Posterior vena cava (tissue), 2 donors: ENCODE measurements at regions not wholly inside any gene's neighbourhood (a gene's known extent, or its start where the extent isn't known, plus 50 kb on each side); places are given as distances from the start of the nearest gene placed in this dataset.
"Not testable (repeated sequence)": the region's sequence is repeated elsewhere in the genome, so short reads cannot be mapped to it uniquely, and the experiment has no call there.

Experiments used
- DNase-seq: peaks from one replicate; pipeline ENCODE4 v3.0.0-alpha.2; 2020; ENCODE audit warnings: low spot score
- intact Hi-C, 2 donors: fragments of 100-400 bp; cut with DNase I; formaldehyde crosslinking; loops; one replicate each; pipeline versions ENCODE4 v1.14.1 to v1.14.2; 2022 to 2023
- donor health status: DM: yes; HTN: yes; CAD: no.
- donor health status: DM: yes; HTN: yes; CAD: no.

DNA sequence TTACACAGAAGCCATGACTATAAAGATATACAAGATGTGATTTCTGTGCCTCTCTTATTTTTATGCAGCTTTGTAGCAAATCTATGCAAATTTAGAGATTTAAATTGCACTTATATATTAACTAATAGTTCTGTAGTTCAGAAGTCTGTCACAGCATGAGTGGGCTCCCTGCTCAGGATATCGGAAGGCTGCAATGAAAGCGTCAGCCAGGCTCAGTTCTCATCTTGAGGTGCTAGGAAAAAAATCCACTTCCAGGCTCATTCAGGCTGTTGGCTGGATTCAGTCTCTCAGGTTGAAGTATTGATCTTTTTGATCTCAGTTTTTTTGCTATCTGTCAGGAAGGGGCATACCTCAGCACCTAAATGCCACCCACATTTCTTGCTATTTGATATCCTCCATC lies 487.4 kb upstream of the DEPDC1 start:
- DNase-seq = no peak
- intact Hi-C loops = no loop called here

DNA sequence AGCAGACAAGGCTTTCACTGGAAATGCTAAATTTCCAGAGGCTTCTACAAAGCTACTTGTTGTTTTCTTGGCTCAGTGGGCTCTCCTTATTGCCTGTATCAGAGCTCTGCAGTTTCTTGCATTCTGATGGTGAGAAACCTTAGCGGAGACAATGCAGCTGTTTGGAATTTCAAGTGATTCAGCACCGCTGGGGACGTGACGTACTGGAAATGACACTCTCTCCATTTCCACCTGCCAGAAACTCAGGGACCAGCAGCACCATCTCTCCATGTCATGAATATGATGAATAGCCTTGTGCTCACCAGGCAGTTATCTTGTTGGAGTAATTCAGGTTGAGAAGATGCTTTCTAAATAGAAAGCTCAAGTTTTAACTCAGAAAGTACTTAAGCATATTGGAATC lies 497.2 kb upstream of the DEPDC1 start:
- no peak for DNase-seq
- intact Hi-C loops = no loop called here

DNA sequence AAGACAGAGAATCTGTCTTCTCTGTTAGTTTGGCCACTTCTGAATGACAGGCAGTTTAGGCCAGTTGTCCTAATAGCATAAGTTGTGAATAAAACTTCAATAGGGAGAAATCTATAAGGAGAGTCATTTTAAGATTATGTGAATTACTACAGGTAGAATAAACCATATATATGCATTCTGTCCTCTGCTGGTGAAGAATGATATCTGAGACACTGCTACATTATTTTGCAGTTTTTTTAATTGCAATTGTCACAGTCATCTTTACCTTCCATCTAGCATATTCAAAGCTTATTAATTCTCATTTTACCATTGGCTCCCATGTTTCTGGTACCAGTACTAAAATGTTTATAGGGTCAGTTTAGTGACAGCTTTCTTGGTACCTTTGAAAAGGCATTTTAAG lies 519.6 kb upstream of the DEPDC1 start:
- DNase-seq = no peak
- intact Hi-C loops = no loop called here

DNA sequence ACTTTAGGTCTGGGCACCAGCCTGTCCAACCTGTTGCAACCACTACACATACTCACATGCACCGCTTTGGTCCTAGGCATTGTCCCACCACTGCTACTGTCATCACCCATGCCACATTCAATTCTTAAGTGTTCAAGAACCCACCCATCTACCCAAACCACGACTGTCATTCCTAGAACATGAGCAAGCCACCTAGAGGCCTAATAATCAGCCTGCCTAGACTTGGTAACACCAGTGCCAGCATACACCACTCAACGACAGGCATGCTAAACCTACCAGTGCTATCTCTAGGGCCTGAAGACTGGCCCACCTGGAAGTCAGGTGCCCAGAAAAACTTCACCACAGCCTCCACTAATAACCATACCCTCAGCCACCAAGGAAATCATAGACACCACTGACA lies 532.8 kb upstream of the DEPDC1 start:
- no peak for DNase-seq
- intact Hi-C loops = no loop called here

DNA sequence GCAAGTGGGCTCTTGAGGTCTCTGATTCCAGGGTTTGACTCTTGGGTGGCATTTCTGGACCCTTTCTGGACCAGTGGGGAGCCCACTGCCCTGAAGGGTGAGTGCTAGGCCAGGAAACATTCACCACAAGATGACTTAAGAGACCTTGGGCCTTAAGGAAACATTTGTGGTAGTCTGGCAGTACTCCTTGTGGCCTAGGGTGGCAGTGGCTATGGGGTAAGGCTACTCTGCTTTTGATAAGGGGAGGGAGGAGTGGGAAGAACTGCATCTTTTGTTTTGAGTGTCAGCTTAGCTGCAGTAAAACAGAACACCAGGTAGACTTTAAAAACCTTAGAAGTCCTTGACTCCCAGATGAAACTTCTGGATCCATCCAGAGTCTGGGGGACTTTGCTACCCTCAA lies 529.3 kb upstream of the LRRC7 start:
- DNase-seq = no peak
- intact Hi-C loops = no loop called here

DNA sequence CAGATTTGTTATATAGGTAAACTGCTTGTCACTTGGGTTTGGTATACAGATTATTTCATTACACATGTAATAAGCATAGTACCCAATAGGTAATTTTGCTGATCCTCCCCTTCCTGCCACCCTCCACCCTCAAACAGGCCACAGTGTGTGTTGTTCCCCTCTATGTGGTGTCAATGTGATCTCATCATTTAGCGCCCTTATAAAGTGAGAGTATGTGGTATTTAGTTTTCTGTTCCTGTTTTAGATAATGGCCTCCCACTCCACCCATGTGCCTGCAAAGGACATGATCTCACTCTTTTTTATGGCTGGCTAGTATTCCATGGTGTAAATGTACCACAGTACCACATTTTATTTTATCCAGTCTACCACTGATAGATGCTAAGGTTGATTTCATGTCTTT lies 522.1 kb upstream of the LRRC7 start:
- DNase-seq = no peak
- intact Hi-C loops = no loop called here

DNA sequence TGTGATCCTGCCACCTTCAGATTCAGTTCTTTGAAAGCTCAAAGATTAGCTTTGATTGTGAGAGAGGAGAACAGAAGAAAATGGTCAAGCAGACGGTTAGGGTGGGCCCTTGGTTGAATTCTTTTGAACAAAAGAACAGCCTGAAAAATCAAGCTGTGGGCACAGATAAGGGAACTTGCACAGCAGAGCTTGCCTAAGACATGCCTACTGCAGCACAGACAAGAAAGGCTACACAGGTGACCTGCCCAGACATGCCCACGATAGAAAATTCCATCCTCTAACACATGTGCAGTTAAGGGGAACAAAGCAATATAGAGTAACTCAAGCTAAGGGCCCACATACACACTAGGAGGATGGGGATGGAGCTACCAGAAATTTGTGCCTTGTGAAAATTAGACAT lies 512.5 kb upstream of the LRRC7 start:
- intact Hi-C loops = no loop called here
- DNase-seq = no peak

DNA sequence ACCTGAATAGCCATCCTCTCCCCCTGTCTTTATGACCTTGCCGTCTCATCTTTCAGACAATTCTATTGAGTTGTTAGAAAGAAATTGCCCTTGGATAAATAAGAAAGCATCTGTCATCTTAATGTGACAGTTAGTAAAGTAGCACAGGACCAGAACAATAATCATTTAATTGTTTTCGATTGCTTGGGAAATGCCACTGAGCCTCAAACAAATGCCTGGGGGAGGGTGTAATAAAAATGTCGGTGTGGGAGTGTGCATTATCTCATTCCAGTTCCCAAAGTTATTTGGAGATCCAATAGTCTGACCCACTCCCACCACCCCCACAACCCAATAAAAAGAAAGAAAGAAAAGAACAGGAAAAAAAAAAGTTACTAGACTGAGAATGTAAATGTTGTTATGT lies 509.3 kb upstream of the LRRC7 start:
- no peak for DNase-seq
- intact Hi-C loops = no loop called here

DNA sequence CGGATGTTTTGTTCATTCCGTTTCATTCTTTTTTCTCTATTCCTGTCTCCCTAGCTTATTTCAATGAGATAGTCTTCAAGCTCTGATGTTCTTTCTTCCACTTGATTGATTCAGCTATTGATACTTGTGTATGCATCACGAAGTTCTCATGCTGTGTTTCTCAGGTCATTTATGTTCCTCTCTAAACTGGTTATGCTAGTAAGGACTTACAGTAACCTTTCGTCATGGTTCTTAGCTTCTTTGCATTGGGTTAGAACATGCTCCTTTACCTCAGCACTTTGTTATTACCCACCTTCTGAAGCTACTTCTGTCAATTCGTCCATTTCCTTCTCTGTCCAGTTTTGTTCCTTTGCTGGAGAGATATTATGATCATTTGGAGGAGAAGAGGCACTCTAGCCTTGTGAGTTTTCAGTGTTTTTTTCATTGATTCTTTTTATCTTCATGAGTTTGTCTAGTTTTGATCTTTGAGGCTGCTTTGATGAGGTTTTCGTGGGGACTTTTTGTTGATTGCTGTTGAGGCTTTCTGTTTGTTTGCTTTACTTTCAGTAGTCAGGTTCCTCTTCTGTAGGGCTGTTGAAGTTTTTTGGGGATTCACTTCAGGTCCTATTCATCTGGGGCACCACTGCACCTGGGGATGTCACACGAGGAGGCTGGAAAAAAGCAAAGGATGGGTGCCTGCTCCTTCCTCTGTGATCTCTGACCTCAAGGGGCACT lies 496.9 kb upstream of the LRRC7 start:
- no peak for DNase-seq
- intact Hi-C loops = no loop called here

DNA sequence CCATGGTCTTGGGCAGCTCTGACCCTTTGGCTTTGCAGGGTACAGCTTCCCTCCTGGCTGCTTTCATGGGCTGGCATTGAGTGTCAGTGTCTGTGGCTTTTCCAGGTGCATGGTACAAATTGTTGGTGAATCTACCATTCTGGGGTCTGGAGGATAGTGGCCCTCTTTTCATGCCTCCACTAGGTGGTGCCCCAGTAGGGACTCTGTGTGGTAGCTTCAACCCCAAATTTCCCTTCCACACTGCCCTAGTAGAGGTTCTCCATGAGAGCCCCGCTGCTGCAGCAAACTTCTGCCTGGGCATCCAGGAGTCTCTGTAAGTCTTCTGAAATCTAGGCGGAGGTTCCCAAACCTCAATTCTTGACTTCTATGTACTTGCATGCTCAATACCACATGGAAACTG lies 494.5 kb upstream of the LRRC7 start:
- intact Hi-C loops = no loop called here
- DNase-seq = no peak

DNA sequence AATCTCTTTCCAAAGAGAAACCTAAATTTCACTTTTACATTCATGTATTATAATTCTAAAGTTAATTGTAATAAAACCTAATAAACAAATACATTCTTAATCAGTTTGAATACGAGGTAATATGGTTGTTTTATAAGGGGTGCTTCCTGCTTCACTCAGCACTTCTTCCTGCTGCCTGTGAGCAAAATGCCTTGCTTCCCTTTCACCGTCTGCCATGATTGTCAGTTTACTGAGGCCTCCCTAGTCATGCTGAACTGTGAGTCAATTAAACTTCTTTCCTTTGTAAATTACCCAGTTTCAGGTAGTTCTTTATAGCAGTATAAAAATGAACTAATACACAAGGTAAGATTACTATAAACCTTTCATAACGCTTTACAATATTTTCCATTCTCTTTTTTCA lies 491.1 kb upstream of the LRRC7 start:
- intact Hi-C loops = no loop called here
- no peak for DNase-seq

DNA sequence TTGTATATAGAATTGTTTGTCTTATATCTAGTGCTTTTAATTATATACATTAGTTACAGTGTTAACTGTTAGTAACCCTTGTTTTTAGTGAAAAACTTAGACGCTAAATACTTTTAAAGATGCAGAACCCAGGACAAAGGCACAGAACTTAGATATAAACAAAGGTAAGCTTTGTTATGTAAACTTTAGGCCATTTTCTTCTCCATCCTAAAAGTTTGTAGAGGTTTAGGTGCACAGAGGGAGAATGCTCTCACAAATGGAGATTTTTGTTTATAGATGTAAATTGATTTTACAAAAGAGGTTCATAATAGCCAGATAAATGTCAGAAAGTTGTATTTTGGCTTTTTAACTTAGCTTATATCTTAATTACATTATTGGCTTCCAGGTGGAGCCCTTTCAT lies 490.5 kb upstream of the LRRC7 start:
- intact Hi-C loops = no loop called here
- no peak for DNase-seq

DNA sequence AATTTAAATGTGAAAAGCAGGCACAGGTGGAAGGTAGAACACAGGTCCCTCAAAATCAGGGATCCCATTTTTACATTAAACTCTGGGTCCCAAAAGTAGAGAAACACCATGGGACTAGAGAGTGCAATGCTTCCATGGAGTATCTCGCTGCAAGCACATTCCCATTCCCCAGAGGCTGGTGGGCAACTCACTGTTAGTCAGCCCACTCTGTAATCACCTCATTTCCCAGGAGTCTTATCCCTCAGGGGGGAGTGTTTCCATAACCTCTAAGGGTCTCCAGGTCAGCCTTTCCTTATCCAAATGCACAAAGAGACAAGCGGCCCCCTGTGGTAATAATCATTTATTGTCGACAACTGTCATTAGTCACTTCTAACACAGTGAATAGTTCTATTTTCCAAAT lies 490.1 kb upstream of the LRRC7 start:
- intact Hi-C loops = no loop called here
- DNase-seq = no peak

DNA sequence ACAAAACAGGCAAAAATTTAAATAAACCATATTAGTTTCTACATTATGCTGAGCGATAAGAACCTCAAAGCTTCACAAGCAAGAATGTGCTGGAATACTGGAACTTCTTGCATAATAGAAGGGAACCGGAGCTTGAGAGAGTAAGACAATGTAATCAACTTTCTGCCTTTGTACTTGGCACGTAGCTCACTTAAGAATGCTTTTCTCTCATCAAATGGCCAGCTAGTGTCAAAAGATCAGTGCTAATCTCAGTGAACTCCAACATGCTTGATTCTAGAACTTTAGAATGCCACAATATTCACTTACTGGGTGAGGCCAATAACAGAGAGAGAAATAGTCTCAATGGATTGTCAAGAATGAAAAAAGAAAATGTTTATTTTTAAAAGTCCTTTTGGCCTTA lies 486.1 kb upstream of the LRRC7 start:
- intact Hi-C loops = no loop called here
- no peak for DNase-seq

DNA sequence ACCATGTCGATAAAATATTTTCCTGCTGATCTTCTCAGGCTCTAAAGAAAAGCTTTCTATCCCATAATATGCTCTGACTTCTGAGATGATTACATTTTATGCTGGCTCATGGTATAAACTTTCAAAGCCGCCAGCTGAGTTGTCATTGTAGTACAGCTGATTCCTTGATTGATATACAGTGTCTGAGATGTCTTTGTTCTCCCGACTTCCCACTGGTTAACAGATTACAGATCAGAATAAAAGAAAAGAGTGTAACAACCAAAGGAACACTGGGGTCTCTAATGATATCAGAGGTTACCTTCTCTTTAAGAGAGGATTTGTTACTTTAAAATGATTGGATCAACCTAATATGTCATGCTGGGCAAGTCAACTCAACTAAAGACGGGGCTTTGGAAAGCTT lies 485.4 kb upstream of the LRRC7 start:
- no peak for DNase-seq
- intact Hi-C loops = no loop called here

DNA sequence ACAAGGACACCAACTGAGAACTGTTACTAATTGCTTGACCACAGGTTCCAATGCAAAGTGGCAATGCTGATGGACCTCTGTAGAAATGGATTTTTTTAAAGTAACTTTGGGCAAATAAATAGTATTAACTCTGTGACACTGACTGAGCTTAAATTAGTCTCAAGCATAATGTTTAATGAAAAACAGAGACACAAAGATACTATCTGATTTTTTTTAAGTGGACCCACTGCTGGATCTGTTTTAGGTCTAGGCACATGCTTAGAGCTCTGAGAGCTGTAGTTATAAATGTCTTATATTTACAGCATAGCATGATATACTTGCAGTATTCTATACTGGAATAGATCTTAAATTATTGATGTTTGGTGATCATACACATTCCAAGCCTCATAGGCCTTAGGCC lies 481.6 kb upstream of the LRRC7 start:
- DNase-seq = no peak
- intact Hi-C loops = no loop called here

DNA sequence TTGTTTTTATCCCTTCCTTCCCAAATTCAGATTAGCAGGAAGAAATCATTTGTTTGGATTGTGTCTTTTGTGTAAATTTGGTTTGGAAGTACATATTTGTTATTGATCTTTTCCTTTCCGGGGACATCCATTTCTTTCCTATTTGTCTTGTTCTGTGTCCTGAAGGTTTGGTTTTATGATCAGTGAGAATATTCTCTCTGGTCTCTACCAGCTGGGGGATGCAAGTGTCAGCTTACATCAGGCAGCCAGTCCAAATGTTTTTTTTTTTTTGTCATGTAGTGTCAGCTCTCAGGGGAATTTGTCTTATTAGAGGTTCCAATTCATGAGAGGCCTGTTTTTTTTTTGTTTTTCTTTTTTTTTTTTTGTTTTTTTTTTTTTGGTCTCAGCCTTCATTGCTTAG lies 479.2 kb upstream of the LRRC7 start:
- no peak for DNase-seq
- intact Hi-C loops = no loop called here

DNA sequence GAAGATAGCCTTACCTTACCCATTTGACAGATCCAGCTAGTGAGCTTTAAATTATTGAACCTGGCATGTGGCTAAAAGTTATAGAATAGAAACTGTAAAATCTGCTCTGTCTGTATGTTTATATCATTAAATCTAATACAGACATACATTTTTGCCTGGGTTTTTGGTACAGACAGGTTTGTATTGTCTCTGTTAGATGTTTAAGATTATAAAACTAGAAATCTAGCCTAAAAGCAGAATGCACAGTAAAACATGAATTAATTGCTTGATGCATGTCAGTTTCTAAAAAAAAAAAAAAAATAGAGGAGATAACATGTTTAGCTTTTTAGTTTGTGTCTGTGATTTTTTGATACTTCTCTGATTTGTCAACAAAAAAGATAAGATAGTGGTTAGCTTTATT lies 477.6 kb upstream of the LRRC7 start:
- no peak for DNase-seq

DNA sequence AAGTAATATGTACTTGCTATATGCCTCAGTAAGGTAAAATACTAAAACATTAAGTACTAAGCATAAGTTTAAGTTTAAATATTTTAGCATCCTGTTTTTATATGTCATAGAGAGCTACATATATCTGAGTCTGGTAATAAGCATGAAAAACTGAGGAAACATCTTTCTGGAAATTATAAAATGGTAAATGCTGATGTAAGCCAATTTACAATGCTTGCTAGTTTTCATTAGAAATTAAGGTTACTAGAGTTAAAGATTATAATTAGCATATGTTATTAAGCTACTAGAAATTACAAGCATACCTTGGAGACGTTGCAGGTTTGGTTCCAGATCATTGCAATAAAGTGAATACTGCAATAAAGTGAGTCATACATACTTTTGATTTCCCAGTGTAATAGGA lies 477.0 kb upstream of the LRRC7 start:
- intact Hi-C loops = no loop called here
- no peak for DNase-seq

More for the DNA sequence above, 477.6 kb upstream of the LRRC7 start:
- intact Hi-C loops = no loop called here

DNA sequence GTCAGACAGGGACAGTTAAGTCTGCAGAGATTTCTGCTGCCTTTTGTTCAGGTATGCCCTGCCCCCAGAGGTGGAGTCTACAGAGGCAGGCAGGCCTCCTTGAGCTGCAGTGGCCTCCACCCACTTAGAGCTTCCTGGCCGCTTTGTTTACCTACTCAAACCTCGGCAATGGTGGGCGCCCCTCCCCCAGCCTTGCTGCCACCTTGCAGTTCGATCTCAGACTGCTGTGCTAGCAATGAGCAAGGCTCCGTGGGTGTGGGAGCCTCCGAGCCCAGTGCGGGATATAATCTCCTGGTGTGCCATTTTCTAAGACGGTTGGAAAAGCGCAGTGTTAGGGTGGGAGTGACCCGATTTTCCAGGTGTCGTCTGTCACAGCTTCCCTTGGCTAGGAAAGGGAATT lies 465.7 kb upstream of the LRRC7 start:
- intact Hi-C loops = not testable (repeated sequence)

DNA sequence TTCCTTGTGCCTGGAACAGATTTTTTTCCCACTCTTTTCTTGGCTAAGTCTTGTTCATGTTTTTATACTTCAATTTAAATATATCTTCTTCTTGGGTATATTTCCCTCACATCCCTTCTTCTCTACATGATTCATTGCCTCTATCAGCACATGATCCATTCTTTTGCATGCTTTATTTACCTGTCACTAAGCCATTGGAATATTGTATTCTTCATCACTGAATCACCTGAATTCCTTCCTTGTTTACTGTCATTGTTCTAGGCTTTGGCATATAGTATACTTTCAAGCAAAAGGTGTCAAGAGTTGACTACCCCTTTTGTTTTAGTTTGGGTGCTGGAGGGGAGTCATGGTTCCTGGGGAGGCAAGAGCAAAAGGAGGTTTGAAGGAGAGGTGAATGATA lies 464.5 kb upstream of the LRRC7 start:
- intact Hi-C loops = no loop called here
- no peak for DNase-seq

More for the DNA sequence above, 465.7 kb upstream of the LRRC7 start:
- peak; percentile 36 for DNase-seq
